ENCODE measurements at regions not wholly inside any gene's neighbourhood (a gene's known extent, or its start where the extent isn't known, plus 50 kb on each side); places are given as distances from the start of the nearest gene placed in this dataset.

GRCh38 chr9:7983490-7983889, 183.9 kb upstream of the DMAC1 start:
- DNase-seq (ENCODE audit: low read depth): no peak
- H3K36me3 ChIP-seq (ENCODE audit: control insufficient read depth, insufficient read depth, low read length): no peaks in the 10 kb centered on the region
- no peak for TF ChIP-seq CTCF (IDR thresholded peaks at IDR 0.05; ENCODE audit: insufficient read depth, low read depth, low read length)
- H3K27me3 ChIP-seq (ENCODE audit: control insufficient read depth, insufficient read depth, low read length): no peaks in the 10 kb centered on the region
- ChIA-PET POLR2A (no interaction called here), CTCF (no interaction called here)
- H3K4me3 ChIP-seq (ENCODE audit: low read depth, low read length): no peak overlapping the region

GRCh38 chr9:7982907-7983306, 183.3 kb upstream of the DMAC1 start:
- POLR2A ChIA-PET: no interaction called here
- CTCF ChIA-PET: no interaction called here
- TF ChIP-seq CTCF (IDR thresholded peaks at IDR 0.05; ENCODE audit: insufficient read depth, low read depth, low read length): no peak
- H3K36me3 ChIP-seq (ENCODE audit: control insufficient read depth, insufficient read depth, low read length): no peaks in the 10 kb centered on the region
- H3K27me3 ChIP-seq (ENCODE audit: control insufficient read depth, insufficient read depth, low read length): no peaks in the 10 kb centered on the region
- no peak overlapping the region for H3K4me3 ChIP-seq (ENCODE audit: low read depth, low read length)
- no peak for DNase-seq (ENCODE audit: low read depth)

- Histone ChIP-seq H3K4me3 (ENCODE audit: low read depth, low read length) (no peak overlapping the region), H3K36me3 (ENCODE audit: control insufficient read depth, insufficient read depth, low read length) (no peaks in the 10 kb centered on the region), H3K27me3 (ENCODE audit: control insufficient read depth, insufficient read depth, low read length) (no peaks in the 10 kb centered on the region)
- ChIA-PET CTCF (no interaction called here), POLR2A (no interaction called here)
- no peak for DNase-seq (ENCODE audit: low read depth)
- no peak for TF ChIP-seq CTCF (IDR thresholded peaks at IDR 0.05; ENCODE audit: insufficient read depth, low read depth, low read length)
Measured at GRCh38 chr9:7980691-7981289, 181.2 kb upstream of the DMAC1 start.

- no peak for TF ChIP-seq CTCF (IDR thresholded peaks at IDR 0.05; ENCODE audit: insufficient read depth, low read depth, low read length)
- no peak for DNase-seq (ENCODE audit: low read depth)
- CTCF ChIA-PET: no interaction called here
- POLR2A ChIA-PET: no interaction called here
- Histone ChIP-seq H3K4me3 (ENCODE audit: low read depth, low read length) (no peak overlapping the region), H3K27me3 (ENCODE audit: control insufficient read depth, insufficient read depth, low read length) (no peaks in the 10 kb centered on the region), H3K36me3 (ENCODE audit: control insufficient read depth, insufficient read depth, low read length) (no peaks in the 10 kb centered on the region)
Measured at GRCh38 chr9:7980041-7980440, 180.5 kb upstream of the DMAC1 start.

- no peak for TF ChIP-seq CTCF (IDR thresholded peaks at IDR 0.05; ENCODE audit: insufficient read depth, low read depth, low read length)
- H3K4me3 ChIP-seq (ENCODE audit: low read depth, low read length): no peak overlapping the region
- POLR2A ChIA-PET: no interaction called here
Measured at GRCh38 chr9:7979611-7980010, 180.0 kb upstream of the DMAC1 start.

More at GRCh38 chr9:7979611-7980010, 180.0 kb upstream of the DMAC1 start:
- DNase-seq (ENCODE audit: low read depth): no peak
- no peaks in the 10 kb centered on the region for H3K27me3 ChIP-seq (ENCODE audit: control insufficient read depth, insufficient read depth, low read length)
- CTCF ChIA-PET: interaction anchor here (1.3 kb wide), 1 partner anchor 18 kb away, joined by 4 read pairs; no protein-coding TSS in a partner anchor
- no peaks in the 10 kb centered on the region for H3K36me3 ChIP-seq (ENCODE audit: control insufficient read depth, insufficient read depth, low read length)

Data from BJ (cell line).